T-cell (primary cell): ENCODE measurements at regions not wholly inside any gene's neighbourhood (a gene's known extent, or its start where the extent isn't known, plus 50 kb on each side); places are given as distances from the start of the nearest gene placed in this dataset.
A peak's percentile ranks its signal among the peaks of the same experiment; 100 is the strongest.
"Not testable (repeated sequence)": the region's sequence is repeated elsewhere in the genome, so short reads cannot be mapped to it uniquely, and the experiment has no call there.

Experiments
- ATAC-seq, 4 experiments: fragments of 200-7000 bp in 3 of 4; fragments of 150-1000 bp in 1 of 4; cut with Tn5 transposase; replicated peaks in 1 of 4; 1 replicate in 3 of 4; 2 replicates in 1 of 4; pipeline ENCODE4 v1.10.0; 2021; ENCODE audit warnings: moderate library complexity in 3 of 4, mild to moderate bottlenecking in 2 of 4, moderate number of reproducible peaks in 1 of 4
- CTCF ChIA-PET, 2 donors: fragments of 300-600 bp; sonication (Branson Sonifier 250); formaldehyde crosslinking; loops; one replicate each; lab custom pipeline; 2022; ENCODE audit warnings: antibody characterized with exemption in 2 of 2; lab: Charles Lee
- POLR2A ChIA-PET, 2 donors: fragments of 300-600 bp; sonication (Branson Sonifier 250); formaldehyde crosslinking; loops; one replicate each; lab custom pipeline; 2022; ENCODE audit warnings: antibody characterized with exemption in 2 of 2; lab: Charles Lee
- DNase-seq, 35 experiments: peaks; one replicate each; pipeline versions ENCODE4 v3.0.0 to v3.0.0-alpha.2; 2013 to 2023
- H3K27ac ChIP-seq: one replicate; pipeline ENCODE4 v1.5.1; 2013; ENCODE audit warnings: low read length
- H3K27me3 ChIP-seq, 2 experiments: replicated peaks in 1 of 2; 1 replicate in 1 of 2; 2 replicates in 1 of 2; pipeline versions ENCODE4 v1.6.1 to v1.7.0; 2013; ENCODE audit warnings: low read length in 1 of 2, mixed read lengths in 1 of 2; ENCODE audit not compliant: control insufficient read depth in 2 of 2, insufficient read depth in 2 of 2; ENCODE audit errors: extremely low read depth in 1 of 2
- H3K36me3 ChIP-seq, 2 donors: 1 replicate in 1 of 2; 2 replicates in 1 of 2; pipeline versions ENCODE4 v1.6.1 to v1.7.0; 2013; ENCODE audit warnings: low read length in 1 of 2; ENCODE audit not compliant: control insufficient read depth in 2 of 2, insufficient read depth in 1 of 2; ENCODE audit errors: extremely low read depth in 1 of 2
- H3K4me1 ChIP-seq, 2 experiments: 1 replicate in 1 of 2; 2 replicates in 1 of 2; pipeline versions ENCODE4 v1.6.1 to v1.7.0; 2013; ENCODE audit warnings: low read length in 2 of 2, mixed read lengths in 1 of 2; ENCODE audit not compliant: insufficient read depth in 2 of 2, control insufficient read depth in 1 of 2; ENCODE audit errors: extremely low read depth in 1 of 2
- H3K4me3 ChIP-seq, 2 donors: 1 replicate in 1 of 2; 2 replicates in 1 of 2; pipeline versions ENCODE4 v1.5.1 to v1.7.0; 2013; ENCODE audit warnings: mild to moderate bottlenecking in 2 of 2, low read length in 1 of 2, moderate library complexity in 1 of 2; ENCODE audit not compliant: control insufficient read depth in 1 of 2; ENCODE audit errors: extremely low read depth in 1 of 2
- H3K9me3 ChIP-seq: 2 replicates; pipeline ENCODE4 v1.7.0; 2013
- H3K27ac Mint-ChIP-seq, 2 donors: one replicate each; pipeline ENCODE4 v1.8.0; 2020 to 2021; ENCODE audit warnings: mild to moderate bottlenecking in 2 of 2, mixed read lengths in 2 of 2
- H3K27me3 Mint-ChIP-seq, 2 donors: one replicate each; pipeline ENCODE4 v1.8.0; 2021 to 2022; ENCODE audit warnings: mixed read lengths in 2 of 2
- H3K36me3 Mint-ChIP-seq: one replicate; pipeline ENCODE4 v1.8.0; 2021; ENCODE audit warnings: mixed read lengths
- H3K4me1 Mint-ChIP-seq, 3 donors: one replicate each; pipeline ENCODE4 v1.8.0; 2020 to 2022; ENCODE audit warnings: mixed read lengths in 3 of 3, mild to moderate bottlenecking in 1 of 3
- H3K4me3 Mint-ChIP-seq, 3 donors: one replicate each; pipeline ENCODE4 v1.8.0; 2020 to 2022; ENCODE audit warnings: mild to moderate bottlenecking in 3 of 3, mixed read lengths in 3 of 3, moderate library complexity in 3 of 3
- H3K9me3 Mint-ChIP-seq, 3 donors: one replicate each; pipeline ENCODE4 v1.8.0; 2020 to 2022; ENCODE audit warnings: mixed read lengths in 3 of 3
- WGBS: methylation state at CpG from one replicate; pipeline ENCODE4 v1.1.5; 2013; ENCODE audit warnings: missing lambda C conversion rate; ENCODE audit not compliant: insufficient coverage; 5-methylcytosine and 5-hydroxymethylcytosine counted together

DNA sequence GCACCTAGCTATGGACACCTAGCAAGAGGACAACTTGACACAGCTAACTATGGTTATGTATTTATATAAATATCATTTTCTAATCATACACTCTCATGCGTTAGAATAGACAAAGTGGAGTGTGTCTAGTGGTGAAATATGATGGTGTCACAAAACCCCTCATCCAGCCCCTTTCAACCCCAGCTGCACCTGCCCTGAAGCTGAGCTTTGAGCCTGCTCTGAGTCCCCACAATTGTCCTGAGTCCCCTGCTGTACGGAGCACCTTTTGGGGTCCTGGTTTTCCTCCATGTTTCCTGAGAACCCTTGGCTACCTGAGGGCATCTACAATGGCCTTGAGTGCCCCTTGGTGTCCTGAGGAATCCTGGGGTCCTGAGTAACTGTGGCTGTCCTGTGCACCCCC, 1072.8 kb downstream of the TMEM121 start:
- Mint-ChIP-seq H3K36me3 (no peaks in the 10 kb centered on the region), H3K27ac (no peak overlapping the region), H3K9me3 (no peaks in the 10 kb centered on the region), H3K4me1 (no peaks in the 10 kb centered on the region), H3K4me3 (no peak overlapping the region), H3K27me3 (peaks cover 50 to 71% of the 10 kb centered on the region in 2 donors)
- no peaks in the 10 kb centered on the region for H3K36me3 ChIP-seq
- 83% methylated on average over 1 of the region's 2 CpGs for WGBS
- DNase-seq (no peak), ATAC-seq (no peak)
- peaks cover 0 to 17% of the 10 kb centered on the region in 2 experiments for H3K27me3 ChIP-seq
- no peak overlapping the region for H3K27ac ChIP-seq
- H3K4me1 ChIP-seq = no peaks in the 10 kb centered on the region
- ChIA-PET CTCF (no interaction called here), POLR2A (no interaction called here)
- H3K9me3 ChIP-seq = no peaks in the 10 kb centered on the region
- H3K4me3 ChIP-seq = no peak overlapping the region

DNA sequence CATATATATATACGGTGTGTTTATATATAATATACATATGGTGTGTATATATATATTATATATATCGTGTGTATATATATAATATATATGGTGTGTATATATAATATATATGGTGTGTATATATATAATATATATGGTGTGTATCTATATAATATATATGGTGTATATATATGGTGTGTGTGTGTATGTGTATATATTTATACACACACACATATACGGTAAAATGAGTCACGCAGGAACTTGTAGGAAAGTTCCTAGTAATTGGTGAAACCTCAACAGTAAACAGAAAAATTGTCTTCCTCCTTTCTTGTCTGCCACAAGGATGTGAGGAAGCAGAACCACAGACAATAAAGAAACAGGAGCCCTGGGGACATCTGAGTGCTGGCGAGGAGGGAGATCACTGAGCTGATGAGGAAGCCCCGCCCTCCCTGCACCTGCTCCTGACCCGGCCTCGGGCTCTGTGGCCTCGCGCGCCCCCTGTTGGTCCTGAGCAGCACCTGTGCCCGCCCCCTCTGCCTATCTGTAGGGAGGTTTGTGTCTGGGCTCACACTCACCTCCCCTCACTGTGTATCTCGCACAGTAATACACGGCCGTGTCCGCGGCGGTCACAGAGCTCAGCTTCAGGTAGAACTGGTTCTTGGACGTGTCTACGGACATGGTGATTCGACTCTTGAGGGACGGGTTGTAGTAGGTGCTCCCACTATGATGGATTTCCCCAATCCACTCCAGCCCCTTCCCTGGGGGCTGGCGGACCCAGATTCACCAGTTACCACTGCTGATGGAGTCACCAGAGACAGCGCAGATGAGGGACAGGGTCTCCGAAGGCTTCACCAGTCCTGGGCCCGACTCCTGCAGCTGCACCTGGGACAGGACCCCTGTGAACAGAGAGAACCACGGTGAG, 1079.4 kb downstream of the TMEM121 start:
- 62% methylated on average over 7 of the region's 27 CpGs for whole genome bisulfite sequencing
- Mint-ChIP-seq H3K4me1 (peaks cover 0 to 2% (median 0%) of the 10 kb centered on the region in 3 donors), H3K36me3 (no peaks in the 10 kb centered on the region), H3K27ac (no peak overlapping the region), H3K9me3 (no peaks in the 10 kb centered on the region), H3K27me3 (peaks cover 46 to 59% of the 10 kb centered on the region in 2 donors), H3K4me3 (no peak overlapping the region)
- H3K27ac ChIP-seq = no peak overlapping the region
- peaks cover 0 to 8% of the 10 kb centered on the region in 2 experiments for H3K4me1 ChIP-seq
- ATAC-seq = peak; percentile 93 to 100 (median 96)
- no peaks in the 10 kb centered on the region for H3K9me3 ChIP-seq
- no peaks in the 10 kb centered on the region for H3K36me3 ChIP-seq
- H3K4me3 ChIP-seq = no peak overlapping the region
- peaks cover 0 to 31% of the 10 kb centered on the region in 2 experiments for H3K27me3 ChIP-seq
- POLR2A ChIA-PET = no interaction called here
- DNase-seq = peak; percentile 48 to 88 (median 75)
- CTCF ChIA-PET = interaction anchor here (0.6 to 0.7 kb wide), 2 partner anchors 12 to 464 kb away, joined by 4 to 5 read pairs; no protein-coding TSS in a partner anchor

DNA sequence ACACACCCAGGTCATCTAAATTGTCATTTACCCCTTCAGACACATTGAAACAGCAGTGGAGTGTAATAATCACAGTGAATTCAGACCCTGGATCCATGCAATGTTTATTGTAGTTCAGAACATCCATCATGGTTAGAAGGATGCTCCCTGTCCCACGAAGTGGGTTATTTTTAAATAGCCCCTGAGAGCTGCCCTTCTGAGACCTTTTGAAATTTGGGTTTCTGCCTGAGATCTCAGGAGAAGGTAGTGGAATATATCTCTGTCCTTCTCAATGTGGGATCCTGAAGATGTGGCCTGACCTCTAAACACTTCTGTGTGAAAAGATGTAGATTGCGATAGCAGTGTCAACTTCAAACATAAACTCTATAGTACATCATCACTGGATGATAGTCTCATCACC, 1080.6 kb downstream of the TMEM121 start:
- Mint-ChIP-seq H3K36me3 (no peaks in the 10 kb centered on the region), H3K27ac (no peak overlapping the region), H3K4me3 (no peak overlapping the region), H3K27me3 (peaks cover 44 to 54% of the 10 kb centered on the region in 2 donors), H3K4me1 (peaks cover 0 to 2% (median 0%) of the 10 kb centered on the region in 3 donors), H3K9me3 (no peaks in the 10 kb centered on the region)
- Histone ChIP-seq H3K4me1 (peaks cover 0 to 8% of the 10 kb centered on the region in 2 experiments), H3K27ac (no peak overlapping the region), H3K9me3 (no peaks in the 10 kb centered on the region), H3K4me3 (no peak overlapping the region), H3K36me3 (no peaks in the 10 kb centered on the region), H3K27me3 (peaks cover 0 to 28% of the 10 kb centered on the region in 2 experiments)
- ChIA-PET CTCF (interaction anchor here in 1 of 2 donors (1.1 kb wide), 1 partner anchor 77 kb away, joined by 3 read pairs; no protein-coding TSS in a partner anchor), POLR2A (no interaction called here)
- ATAC-seq (no peak), DNase-seq (no peak)
- WGBS = 60% methylated on average over 1 of the region's 2 CpGs

DNA sequence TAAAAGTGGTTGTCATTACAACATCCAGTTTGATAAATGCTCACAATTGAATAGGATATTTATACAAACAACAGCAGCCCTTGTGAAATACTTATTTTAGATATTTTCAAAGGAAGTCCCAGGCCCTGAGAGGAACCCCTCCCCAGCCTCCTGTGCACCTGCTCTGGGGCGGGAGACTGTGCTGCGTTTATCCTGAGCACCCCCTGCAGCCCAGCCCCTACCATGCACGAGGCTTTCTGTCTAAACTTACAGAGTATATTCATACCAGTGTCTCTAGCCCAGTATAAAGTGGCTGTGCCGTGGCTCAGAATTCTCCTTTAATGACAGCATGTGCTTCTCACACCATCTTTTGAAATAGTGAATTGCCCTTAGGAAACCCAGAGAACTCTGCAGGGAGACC, 1084.3 kb downstream of the TMEM121 start:
- Histone ChIP-seq H3K27ac (no peak overlapping the region), H3K27me3 (peaks cover 0 to 17% of the 10 kb centered on the region in 2 experiments), H3K9me3 (no peaks in the 10 kb centered on the region), H3K4me3 (no peak overlapping the region), H3K36me3 (no peaks in the 10 kb centered on the region), H3K4me1 (peaks cover 0 to 7% of the 10 kb centered on the region in 2 experiments)
- Mint-ChIP-seq H3K4me3 (no peak overlapping the region), H3K27me3 (peaks cover 31 to 38% of the 10 kb centered on the region in 2 donors), H3K9me3 (no peaks in the 10 kb centered on the region), H3K4me1 (peaks cover 0 to 2% (median 0%) of the 10 kb centered on the region in 3 donors), H3K36me3 (no peaks in the 10 kb centered on the region), H3K27ac (no peak overlapping the region)
- ChIA-PET POLR2A (no interaction called here), CTCF (no interaction called here)
- WGBS = 65% methylated on average over 3 of the region's 4 CpGs
- DNase-seq (no peak), ATAC-seq (no peak)

DNA sequence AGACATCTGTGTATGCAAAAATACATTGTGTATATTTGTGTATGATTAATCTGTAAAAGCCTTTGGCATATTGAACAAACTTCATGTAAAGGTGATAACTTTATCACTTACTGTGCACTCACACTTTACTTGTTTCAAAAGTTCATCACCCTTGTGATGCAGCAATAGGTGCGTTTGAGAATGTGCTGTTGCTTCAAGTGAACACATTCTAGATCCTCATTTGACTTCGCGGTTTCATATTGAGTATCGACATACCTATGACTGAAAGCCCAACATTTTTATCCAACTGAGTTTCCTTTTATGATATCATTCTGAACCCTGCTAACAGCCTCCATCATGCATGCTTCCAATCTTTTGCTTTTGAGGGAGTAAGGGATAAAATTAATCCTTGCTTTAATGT, 1086.9 kb downstream of the TMEM121 start:
- Histone ChIP-seq H3K36me3 (no peaks in the 10 kb centered on the region), H3K4me1 (no peaks in the 10 kb centered on the region), H3K27me3 (peaks cover 0 to 12% of the 10 kb centered on the region in 2 experiments), H3K4me3 (no peak overlapping the region), H3K9me3 (no peaks in the 10 kb centered on the region), H3K27ac (no peak overlapping the region)
- ChIA-PET POLR2A (no interaction called here), CTCF (interaction anchor here in 1 of 2 donors (2.0 kb wide), 1 partner anchor 10 kb away, joined by 6 read pairs; no protein-coding TSS in a partner anchor)
- Mint-ChIP-seq H3K36me3 (no peaks in the 10 kb centered on the region), H3K4me3 (no peak overlapping the region), H3K4me1 (no peaks in the 10 kb centered on the region), H3K9me3 (no peaks in the 10 kb centered on the region), H3K27me3 (peaks cover 26 to 36% of the 10 kb centered on the region in 2 donors), H3K27ac (no peak overlapping the region)
- DNase-seq (no peak), ATAC-seq (no peak)
- WGBS = 43% methylated on average over 1 of the region's 4 CpGs

DNA sequence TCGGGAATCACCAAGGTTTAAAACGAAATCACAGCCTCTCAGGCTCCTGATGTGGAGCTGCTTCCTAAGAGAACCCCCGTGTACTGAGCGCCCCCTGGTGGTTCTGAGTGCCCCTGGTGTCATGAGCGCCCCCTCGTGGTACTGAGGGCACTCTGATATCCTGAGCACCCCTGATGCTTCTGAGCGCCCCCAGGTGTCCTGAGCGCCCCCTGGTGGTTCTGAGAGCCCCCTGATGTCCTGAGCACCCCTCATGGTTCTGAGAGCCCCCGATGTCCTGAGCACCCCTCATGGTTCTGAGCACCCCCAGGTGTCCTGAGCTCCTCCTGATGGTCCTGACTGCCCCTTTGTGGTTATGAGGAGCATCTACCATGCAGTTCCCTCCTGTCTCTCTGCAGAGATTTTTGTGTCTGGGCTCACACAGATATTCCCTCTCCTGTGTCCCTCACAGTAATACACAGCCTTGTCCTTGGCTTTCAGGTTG, 1092.1 kb downstream of the TMEM121 start:
- DNase-seq (peak; percentile 49 to 88 (median 76)), ATAC-seq (peak; percentile 43 to 91 (median 56))
- H3K9me3 Mint-ChIP-seq, H3K9me3 ChIP-seq, POLR2A ChIA-PET, H3K36me3 ChIP-seq, H3K4me3 Mint-ChIP-seq, H3K4me3 ChIP-seq, H3K36me3 Mint-ChIP-seq, H3K4me1 ChIP-seq, H3K27ac Mint-ChIP-seq, H3K27ac ChIP-seq: not testable (repeated sequence)
- Mint-ChIP-seq H3K27me3 (peaks cover 11 to 22% of the 10 kb centered on the region in 2 donors), H3K4me1 (peaks cover 8 to 13% (median 10%) of the 10 kb centered on the region in 3 donors)
- H3K27me3 ChIP-seq = peaks cover 0 to 14% of the 10 kb centered on the region in 2 experiments
- CTCF ChIA-PET = interaction anchor here (0.5 to 1.0 kb wide), 5 partner anchors 20 to 939 kb away, joined by 3 read pairs; no protein-coding TSS in a partner anchor
- 38% methylated on average over 8 of the region's 9 CpGs for WGBS
